ENCODE measurements at regions not wholly inside any gene's neighbourhood (a gene's known extent, or its start where the extent isn't known, plus 50 kb on each side); places are given as distances from the start of the nearest gene placed in this dataset.
"Not testable (repeated sequence)": the region's sequence is repeated elsewhere in the genome, so short reads cannot be mapped to it uniquely, and the experiment has no call there.

GRCh38 chr5:82455317-82455716 lies 177.2 kb upstream of the RPS23 start:
- H3K14ac ChIP-seq (ENCODE audit: insufficient read length); H3K4ac ChIP-seq (replicated peaks; ENCODE audit: insufficient read length, low read depth, low read length); H2BK5ac ChIP-seq (ENCODE audit: low read depth, low read length); H3K4me2 ChIP-seq (ENCODE audit: insufficient read depth in 1 of 2, low read depth in 2 of 2, low read length in 2 of 2); H2BK15ac ChIP-seq (ENCODE audit: low read length); H3K27ac ChIP-seq (ENCODE audit: low read depth, low read length); DNase-seq (ENCODE audit: low read depth in 1 of 2, low spot score in 2 of 2); H2BK20ac ChIP-seq (ENCODE audit: low read length); H3K23me2 ChIP-seq (ENCODE audit: low read depth, low read length); FAIRE-seq; H3K4me3 ChIP-seq (ENCODE audit: extremely low read depth in 1 of 4, insufficient read depth in 2 of 4, low read depth in 3 of 4, low read length in 4 of 4); H2AK5ac ChIP-seq (ENCODE audit: low read depth, low read length); H4K91ac ChIP-seq (replicated peaks; ENCODE audit: insufficient read length, low read length); H3K79me1 ChIP-seq (ENCODE audit: low read depth, low read length); H2AFZ ChIP-seq (ENCODE audit: low read length); H4K20me1 ChIP-seq (replicated peaks in 1 of 2; ENCODE audit: control insufficient read depth in 1 of 2, insufficient read depth in 2 of 2, low read length in 2 of 2); H3K56ac ChIP-seq (replicated peaks; ENCODE audit: insufficient read length, low read depth, low read length); POLR2A ChIA-PET (ENCODE audit: partially characterized antibody); H3K27me3 ChIP-seq (replicated peaks in 1 of 4; ENCODE audit: control insufficient read depth in 3 of 4, extremely low read depth in 1 of 4, insufficient read depth in 3 of 4, low read length in 3 of 4); H3K18ac ChIP-seq (ENCODE audit: extremely low read depth, low read length); H3K36me3 ChIP-seq (ENCODE audit: control insufficient read depth in 2 of 4, insufficient read depth in 4 of 4, low read length in 3 of 4); H2BK120ac ChIP-seq (replicated peaks; ENCODE audit: low read depth, low read length); H3K23ac ChIP-seq (ENCODE audit: insufficient read length); H2BK12ac ChIP-seq (ENCODE audit: low read depth, low read length); H3K9ac ChIP-seq (replicated peaks in 1 of 4; ENCODE audit: extremely low read depth in 1 of 4, low read depth in 3 of 4, low read length in 3 of 4); H4K8ac ChIP-seq (ENCODE audit: extremely low read depth, insufficient read depth, low read length); H4K5ac ChIP-seq (ENCODE audit: insufficient read length, low read depth, low read length); H3K79me2 ChIP-seq (ENCODE audit: control insufficient read depth in 1 of 2, insufficient read depth in 2 of 2, low read length in 2 of 2); H3K4me1 ChIP-seq (replicated peaks in 1 of 4; ENCODE audit: control insufficient read depth in 3 of 4, insufficient read depth in 4 of 4, low read length in 3 of 4): not testable (repeated sequence)
- 86% methylated on average over 4 of the region's 4 CpGs; no CpG with 5 or more reads in 1 of the 2 experiments for WGBS, 2 experiments (ENCODE audit: extremely low coverage in 1 of 2, insufficient coverage in 1 of 2, insufficient read length in 1 of 2, insufficient replicate concordance in 2 of 2, low coverage in 1 of 2, low lambda C conversion rate in 2 of 2, missing lambda C conversion rate in 1 of 2)
- CTCF ChIA-PET (ENCODE audit: partially characterized antibody): interaction anchor here (1.6 kb wide), 1 partner anchor 8 kb away, joined by 4 read pairs; no protein-coding TSS in a partner anchor
- peaks cover 14 to 16% of the 10 kb centered on the region in 2 experiments; a peak in 2 of 4 replicates for H3K9me3 ChIP-seq (ENCODE audit: insufficient read depth in 2 of 2, low read depth in 1 of 2, low read length in 1 of 2)

Measured in H1 (cell line).